Activated CD4-positive, alpha-beta memory T cell treated with anti-CD3 and anti-CD28 coated beads for 36 hours (primary cell): ENCODE measurements at regions not wholly inside any gene's neighbourhood (a gene's known extent, or its start where the extent isn't known, plus 50 kb on each side); places are given as distances from the start of the nearest gene placed in this dataset.

Source experiments
- CTCF ChIA-PET: fragments of 350-600 bp; sonication (Branson Sonifier 250); formaldehyde crosslinking; loops from one replicate; lab custom pipeline; 2021; ENCODE audit warnings: antibody characterized with exemption, inconsistent platforms; lab: Charles Lee
- POLR2A ChIA-PET: fragments of 350-600 bp; sonication (Branson Sonifier 250); formaldehyde crosslinking; loops from one replicate; lab custom pipeline; 2021; ENCODE audit warnings: antibody characterized with exemption; lab: Charles Lee
- DNase-seq: peaks from one replicate; pipeline ENCODE4 v3.0.0-alpha.2; 2020
- H3K27ac Mint-ChIP-seq: one replicate; pipeline ENCODE4 v1.8.0; 2021; ENCODE audit warnings: mixed read lengths
- H3K27me3 Mint-ChIP-seq: one replicate; pipeline ENCODE4 v1.8.0; 2021; ENCODE audit warnings: mixed read lengths
- H3K36me3 Mint-ChIP-seq: one replicate; pipeline ENCODE4 v1.8.0; 2021; ENCODE audit warnings: mixed read lengths
- H3K4me1 Mint-ChIP-seq: one replicate; pipeline ENCODE4 v1.8.0; 2021; ENCODE audit warnings: low read depth, mixed read lengths
- H3K4me3 Mint-ChIP-seq: one replicate; pipeline ENCODE4 v1.8.0; 2021; ENCODE audit warnings: mild to moderate bottlenecking, mixed read lengths
- H3K9me3 Mint-ChIP-seq: one replicate; pipeline ENCODE4 v1.8.0; 2021; ENCODE audit warnings: mixed read lengths
- intact Hi-C: fragments of 100-400 bp; cut with micrococcal nuclease; formaldehyde crosslinking; loops from one replicate; pipeline ENCODE4 v1.15.1; 2023

GRCh38 chr12:126869644-126870043 is 1397.3 kb upstream of the TMEM132C start:
- H3K4me3 Mint-ChIP-seq = no peak overlapping the region
- H3K4me1 Mint-ChIP-seq = peaks cover 5% of the 10 kb centered on the region

DNA sequence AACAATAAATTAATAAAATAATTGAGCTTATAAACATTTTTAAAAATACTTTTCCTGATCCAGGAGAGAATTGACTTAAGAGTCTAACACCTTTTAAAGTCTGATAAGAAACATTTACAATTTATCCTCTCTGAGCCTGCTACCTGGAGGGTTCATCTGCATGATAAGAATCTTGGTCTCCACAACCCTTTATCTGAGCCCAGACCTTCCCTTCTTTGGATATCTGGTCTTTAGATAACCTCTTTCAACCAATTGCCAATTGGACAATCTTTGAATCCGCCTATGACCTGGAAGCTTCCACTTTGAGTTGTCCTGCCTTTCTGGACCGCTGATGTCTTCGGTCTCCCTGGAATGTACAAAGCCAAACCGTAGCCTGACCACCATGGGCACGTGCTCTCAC is 1393.3 kb upstream of the TMEM132C start:
- CTCF ChIA-PET = interaction anchor here (0.9 to 5.1 kb wide), 8 partner anchors 9 to 1690 kb away, joined by 3 to 39 read pairs (median 6); no protein-coding TSS in a partner anchor
- POLR2A ChIA-PET = no interaction called here
- no peak overlapping the region for H3K4me3 Mint-ChIP-seq
- H3K36me3 Mint-ChIP-seq = no peaks in the 10 kb centered on the region
- no peaks in the 10 kb centered on the region for H3K9me3 Mint-ChIP-seq
- H3K4me1 Mint-ChIP-seq = peaks cover 5% of the 10 kb centered on the region
- H3K27me3 Mint-ChIP-seq = no peaks in the 10 kb centered on the region
- intact Hi-C loops = loop anchor here (2.0 to 10.0 kb wide), 3 partner anchors 89 to 1689 kb away; partner anchors contain the start of gene TMEM132B
- DNase-seq = no peak
- H3K27ac Mint-ChIP-seq = no peak overlapping the region

More at GRCh38 chr12:126869644-126870043, 1397.3 kb upstream of the TMEM132C start:
- H3K27me3 Mint-ChIP-seq = no peaks in the 10 kb centered on the region
- no peak for DNase-seq
- no peaks in the 10 kb centered on the region for H3K36me3 Mint-ChIP-seq
- no peak overlapping the region for H3K27ac Mint-ChIP-seq
- intact Hi-C loops = loop anchor here (5.0 to 10.0 kb wide), 2 partner anchors 1337 to 1685 kb away; partner anchors contain the start of gene TMEM132B
- H3K9me3 Mint-ChIP-seq = no peaks in the 10 kb centered on the region
- ChIA-PET CTCF (no interaction called here), POLR2A (no interaction called here)

- POLR2A ChIA-PET = no interaction called here
- H3K27ac Mint-ChIP-seq = no peak overlapping the region
- intact Hi-C loops = loop anchor here (2.0 to 10.0 kb wide), 3 partner anchors 90 to 1690 kb away; partner anchors contain the start of gene TMEM132B
- no peaks in the 10 kb centered on the region for H3K9me3 Mint-ChIP-seq
- H3K4me1 Mint-ChIP-seq = peaks cover 5% of the 10 kb centered on the region
- CTCF ChIA-PET = interaction anchor here (0.6 to 5.1 kb wide), 18 partner anchors 9 to 1691 kb away, joined by 3 to 39 read pairs (median 4); no protein-coding TSS in a partner anchor
- no peaks in the 10 kb centered on the region for H3K36me3 Mint-ChIP-seq
- no peak overlapping the region for H3K4me3 Mint-ChIP-seq
- no peaks in the 10 kb centered on the region for H3K27me3 Mint-ChIP-seq
- DNase-seq = peak; percentile 71
Measured at GRCh38 chr12:126874427-126875026, 1392.4 kb upstream of the TMEM132C start.

GRCh38 chr12:126879842-126880241 is 1387.1 kb upstream of the TMEM132C start:
- H3K27me3 Mint-ChIP-seq = no peaks in the 10 kb centered on the region
- H3K4me3 Mint-ChIP-seq = no peak overlapping the region
- CTCF ChIA-PET = interaction anchor here (1.4 kb wide), 1 partner anchor 95 kb away, joined by 5 read pairs; no protein-coding TSS in a partner anchor
- H3K36me3 Mint-ChIP-seq = no peaks in the 10 kb centered on the region
- H3K4me1 Mint-ChIP-seq = no peaks in the 10 kb centered on the region
- intact Hi-C loops = loop anchor here (10.0 kb wide), 1 partner anchor 1695 kb away; the partner anchor contains the start of gene TMEM132B
- no peak overlapping the region for H3K27ac Mint-ChIP-seq
- H3K9me3 Mint-ChIP-seq = no peaks in the 10 kb centered on the region
- POLR2A ChIA-PET = no interaction called here
- no peak for DNase-seq

- no peaks in the 10 kb centered on the region for H3K9me3 Mint-ChIP-seq
- POLR2A ChIA-PET = no interaction called here
- intact Hi-C loops = no loop called here
- H3K4me1 Mint-ChIP-seq = no peaks in the 10 kb centered on the region
- CTCF ChIA-PET = interaction anchor here (1.0 kb wide), 1 partner anchor 9 kb away, joined by 3 read pairs; no protein-coding TSS in a partner anchor
- no peak overlapping the region for H3K4me3 Mint-ChIP-seq
- H3K27me3 Mint-ChIP-seq = no peaks in the 10 kb centered on the region
- DNase-seq = no peak
- H3K27ac Mint-ChIP-seq = no peak overlapping the region
- H3K36me3 Mint-ChIP-seq = no peaks in the 10 kb centered on the region
Measured at GRCh38 chr12:126883697-126884096, 1383.3 kb upstream of the TMEM132C start.

GRCh38 chr12:126889501-126889900 is 1377.5 kb upstream of the TMEM132C start:
- Mint-ChIP-seq H3K4me1 (no peaks in the 10 kb centered on the region), H3K4me3 (no peak overlapping the region), H3K36me3 (no peaks in the 10 kb centered on the region), H3K9me3 (peaks cover 8% of the 10 kb centered on the region), H3K27me3 (no peaks in the 10 kb centered on the region), H3K27ac (no peak overlapping the region)
- intact Hi-C loops = no loop called here
- no peak for DNase-seq
- CTCF ChIA-PET = no interaction called here
- POLR2A ChIA-PET = no interaction called here

DNA sequence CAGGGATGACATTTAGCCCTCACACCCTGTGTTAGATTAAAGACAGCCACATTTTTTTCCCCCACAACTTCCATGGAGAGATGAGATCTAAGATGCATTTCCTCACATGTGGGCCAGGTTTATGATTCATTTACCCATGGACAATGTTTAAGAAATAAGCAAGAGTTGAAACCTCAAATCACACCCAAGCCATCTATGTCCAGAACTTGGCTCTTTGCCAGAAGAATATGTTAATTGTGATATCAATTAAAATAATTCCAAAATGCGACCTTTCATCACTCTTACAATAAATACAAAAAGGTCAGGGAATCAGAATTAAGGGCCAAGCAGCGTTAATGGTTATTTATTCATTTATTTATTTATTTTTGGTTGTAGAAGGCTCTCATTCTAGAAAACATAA is 1376.9 kb upstream of the TMEM132C start:
- no peaks in the 10 kb centered on the region for H3K27me3 Mint-ChIP-seq
- H3K4me3 Mint-ChIP-seq = no peak overlapping the region
- no peaks in the 10 kb centered on the region for H3K36me3 Mint-ChIP-seq
- no peak for DNase-seq
- ChIA-PET CTCF (no interaction called here), POLR2A (no interaction called here)
- intact Hi-C loops = no loop called here
- H3K27ac Mint-ChIP-seq = no peak overlapping the region
- H3K4me1 Mint-ChIP-seq = no peaks in the 10 kb centered on the region
- H3K9me3 Mint-ChIP-seq = peaks cover 8% of the 10 kb centered on the region

DNA sequence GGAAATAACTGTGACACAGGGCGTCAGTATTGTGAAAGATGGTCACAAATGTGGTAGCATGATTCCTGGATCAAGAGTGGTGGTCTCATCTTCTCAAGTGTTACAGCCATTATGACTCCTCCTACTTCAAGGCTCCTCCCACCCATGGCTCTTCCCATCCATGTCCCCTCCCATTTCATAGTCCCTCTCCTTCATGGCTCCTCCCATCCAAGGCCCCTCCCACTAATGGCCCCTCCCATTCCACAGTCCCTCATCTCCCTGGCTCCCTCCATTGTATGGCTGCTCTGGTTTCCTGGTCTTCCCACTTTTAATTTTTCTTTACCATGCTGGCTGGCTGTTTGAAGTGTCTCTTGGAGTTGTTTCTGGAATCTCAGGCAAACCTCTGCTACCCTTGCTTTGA is 1375.2 kb upstream of the TMEM132C start:
- POLR2A ChIA-PET = no interaction called here
- no peaks in the 10 kb centered on the region for H3K4me1 Mint-ChIP-seq

GRCh38 chr12:126895951-126896913 is 1370.7 kb upstream of the TMEM132C start:
- no peak overlapping the region for H3K4me3 Mint-ChIP-seq
- H3K27me3 Mint-ChIP-seq = peaks cover 2% of the 10 kb centered on the region
- DNase-seq = no peak
- no peaks in the 10 kb centered on the region for H3K36me3 Mint-ChIP-seq
- intact Hi-C loops = no loop called here
- H3K4me1 Mint-ChIP-seq = no peaks in the 10 kb centered on the region
- ChIA-PET POLR2A (no interaction called here), CTCF (no interaction called here)
- peaks cover 7% of the 10 kb centered on the region for H3K9me3 Mint-ChIP-seq
- H3K27ac Mint-ChIP-seq = no peak overlapping the region

More for the DNA sequence above, 1375.2 kb upstream of the TMEM132C start:
- Mint-ChIP-seq H3K27me3 (no peaks in the 10 kb centered on the region), H3K4me3 (no peak overlapping the region), H3K9me3 (peaks cover 8% of the 10 kb centered on the region), H3K27ac (no peak overlapping the region), H3K36me3 (no peaks in the 10 kb centered on the region)
- intact Hi-C loops = no loop called here
- CTCF ChIA-PET = no interaction called here
- DNase-seq = no peak

DNA sequence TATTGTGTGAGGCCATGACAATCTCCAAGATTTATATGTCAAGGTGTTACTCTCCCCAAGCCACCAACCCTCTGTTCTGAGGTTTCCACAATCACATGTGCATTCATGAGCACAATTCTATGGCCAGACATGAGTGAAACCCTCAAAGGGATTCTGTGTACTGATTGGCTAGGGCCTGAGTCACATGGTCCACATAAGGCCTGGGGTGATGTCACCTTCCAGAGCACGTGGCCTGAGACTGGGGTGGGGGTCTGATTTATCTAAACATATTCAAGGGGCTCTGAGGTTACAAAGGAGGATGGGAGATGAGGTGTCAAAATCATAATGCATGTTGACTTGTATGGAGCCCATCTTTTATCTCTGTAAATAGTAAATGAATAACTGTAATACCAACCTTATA is 1369.9 kb upstream of the TMEM132C start:
- Mint-ChIP-seq H3K36me3 (no peaks in the 10 kb centered on the region), H3K27ac (no peak overlapping the region), H3K27me3 (peaks cover 2% of the 10 kb centered on the region), H3K4me3 (no peak overlapping the region), H3K9me3 (no peaks in the 10 kb centered on the region), H3K4me1 (no peaks in the 10 kb centered on the region)
- ChIA-PET POLR2A (no interaction called here), CTCF (no interaction called here)
- DNase-seq = no peak
- intact Hi-C loops = no loop called here

DNA sequence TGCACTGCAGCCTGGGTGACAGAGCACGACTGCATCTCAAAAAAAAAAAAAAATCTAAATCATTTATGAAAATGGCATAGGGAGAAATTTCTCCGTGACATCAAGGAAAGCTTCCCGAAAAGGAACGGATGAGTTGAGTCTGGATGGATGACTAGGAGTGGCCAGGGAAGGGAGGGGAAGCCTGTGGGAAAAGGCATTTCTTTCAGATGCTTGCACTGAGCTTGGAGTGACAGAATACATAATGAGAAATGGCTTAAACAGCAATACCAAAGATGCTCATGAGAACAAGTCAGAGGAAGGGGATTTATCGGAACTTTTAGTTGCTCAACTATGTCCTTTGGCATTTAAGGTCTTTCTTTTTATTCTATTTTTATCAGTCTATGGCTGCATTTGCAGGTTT is 1369.2 kb upstream of the TMEM132C start:
- Mint-ChIP-seq H3K27ac (no peak overlapping the region), H3K27me3 (peaks cover 2% of the 10 kb centered on the region), H3K4me3 (no peak overlapping the region), H3K36me3 (no peaks in the 10 kb centered on the region), H3K9me3 (no peaks in the 10 kb centered on the region), H3K4me1 (no peaks in the 10 kb centered on the region)
- intact Hi-C loops = no loop called here
- DNase-seq = no peak
- ChIA-PET POLR2A (no interaction called here), CTCF (interaction anchor here (1.1 kb wide), 1 partner anchor 152 kb away, joined by 3 read pairs; no protein-coding TSS in a partner anchor)

- POLR2A ChIA-PET = no interaction called here
- no peaks in the 10 kb centered on the region for H3K36me3 Mint-ChIP-seq
- DNase-seq = no peak
- H3K4me1 Mint-ChIP-seq = no peaks in the 10 kb centered on the region
- peaks cover 2% of the 10 kb centered on the region for H3K27me3 Mint-ChIP-seq
- CTCF ChIA-PET = interaction anchor here (1.1 kb wide), 1 partner anchor 153 kb away, joined by 3 read pairs; no protein-coding TSS in a partner anchor
- no peak overlapping the region for H3K27ac Mint-ChIP-seq
- no peaks in the 10 kb centered on the region for H3K9me3 Mint-ChIP-seq
- intact Hi-C loops = no loop called here
- H3K4me3 Mint-ChIP-seq = no peak overlapping the region
Measured at GRCh38 chr12:126898562-126898961, 1368.4 kb upstream of the TMEM132C start.
